OCI-LY7 (cell line): ENCODE measurements at regions not wholly inside any gene's neighbourhood (a gene's known extent, or its start where the extent isn't known, plus 50 kb on each side); places are given as distances from the start of the nearest gene placed in this dataset.

Source experiments
- BruUV-seq: library from RNA; stranded (reverse); fragments of 400-500 nt; replicated peaks from 2 replicates; lab custom pipeline; 2021; lab: Mats Ljungman, UMichigan
- CTCF ChIA-PET: fragments of 300-600 bp; sonication (Branson Sonifier 250); formaldehyde crosslinking; loops from one replicate; lab custom pipeline; 2022; ENCODE audit warnings: antibody characterized with exemption; ENCODE audit not compliant: unreplicated experiment; lab: Charles Lee
- POLR2A ChIA-PET: fragments of 300-600 bp; sonication (Branson Sonifier 250); formaldehyde crosslinking; loops from one replicate; lab custom pipeline; 2022; ENCODE audit warnings: antibody characterized with exemption; lab: Charles Lee
- DNase-seq: peaks from one replicate; pipeline ENCODE4 v3.0.0-alpha.2; 2015; ENCODE audit warnings: low spot score
- H2AFZ ChIP-seq: fragments of 200-600 bp; sonication (generic), shearing (Covaris generic); 2 replicates; pipeline ENCODE4 v1.6.1; 2014; ENCODE audit warnings: mild to moderate bottlenecking, antibody characterized with exemption, low read length, moderate library complexity
- H3K27ac ChIP-seq: fragments of 200-600 bp; sonication (generic); 2 replicates; pipeline ENCODE4 v1.5.1; 2014; ENCODE audit warnings: mixed run types, low read depth, mild to moderate bottlenecking, moderate library complexity, low read length, inconsistent platforms; ENCODE audit not compliant: poor library complexity, severe bottlenecking
- H3K36me3 ChIP-seq: fragments of 200-600 bp; sonication (generic); 2 replicates; pipeline ENCODE4 v1.6.1; 2014; ENCODE audit warnings: mild to moderate bottlenecking, antibody characterized with exemption, low read length, moderate library complexity, mixed read lengths; ENCODE audit not compliant: insufficient read depth
- H3K4me1 ChIP-seq: fragments of 200-600 bp; sonication (generic); 2 replicates; pipeline ENCODE4 v1.5.1; 2014; ENCODE audit warnings: mild to moderate bottlenecking, low read length; ENCODE audit not compliant: insufficient read depth, poor library complexity, severe bottlenecking
- H3K4me2 ChIP-seq: fragments of 200-600 bp; sonication (generic); 2 replicates; pipeline ENCODE4 v1.6.1; 2014; ENCODE audit warnings: mild to moderate bottlenecking, low read length
- H3K4me3 ChIP-seq: fragments of 200-600 bp; sonication (generic); 2 replicates; pipeline ENCODE4 v1.5.1; 2014; ENCODE audit warnings: mild to moderate bottlenecking, low read depth, low read length; ENCODE audit not compliant: poor library complexity, severe bottlenecking
- H3K79me2 ChIP-seq: fragments of 200-600 bp; sonication (generic); 2 replicates; pipeline ENCODE4 v1.6.1; 2016; ENCODE audit warnings: low read depth, mild to moderate bottlenecking, low read length, moderate library complexity, mixed read lengths; ENCODE audit not compliant: insufficient read depth
- H3K9me2 ChIP-seq: fragments of 200-600 bp; sonication (generic); 2 replicates; pipeline ENCODE4 v1.6.1; 2016; ENCODE audit warnings: mild to moderate bottlenecking, low read length, mixed read lengths; ENCODE audit not compliant: insufficient read depth
- H3K9me3 ChIP-seq: fragments of 200-600 bp; sonication (generic); 2 replicates; pipeline ENCODE4 v1.6.1; 2014; ENCODE audit warnings: mild to moderate bottlenecking, mixed run types, low read length, mixed read lengths
- H4K20me1 ChIP-seq: fragments of 200-600 bp; sonication (generic); 2 replicates; pipeline ENCODE4 v1.6.1; 2014; ENCODE audit warnings: mild to moderate bottlenecking, antibody characterized with exemption, low read length, moderate library complexity, mixed read lengths; ENCODE audit not compliant: insufficient read depth
- EZH2phosphoT487 ChIP-seq: fragments of 200-600 bp; sonication (generic); IDR thresholded peaks from 2 replicates; pipeline ENCODE4 v1.6.1; 2018; ENCODE audit warnings: low read depth, borderline replicate concordance, mild to moderate bottlenecking, mixed run types, antibody characterized with exemption, low read length, moderate library complexity, mixed read lengths
- intact Hi-C: fragments of 100-400 bp; cut with micrococcal nuclease; formaldehyde crosslinking; loops from one replicate; pipeline ENCODE4 v1.10.0; 2022; ENCODE audit not compliant: unreplicated experiment
- TF ChIP-seq, protein P1 (sequence below): fragments of 200-600 bp; sonication (generic); conservative IDR thresholded peaks from 2 replicates; pipeline ENCODE4 v1.5.1; 2014; ENCODE audit warnings: mild to moderate bottlenecking, antibody characterized with exemption, low read length, moderate library complexity, mixed read lengths

GRCh38 chr9:38274800-38275199, 117.7 kb upstream of the ALDH1B1 start:
- H3K9me3 ChIP-seq: no peaks in the 10 kb centered on the region
- no peaks in the 10 kb centered on the region for H3K36me3 ChIP-seq
- H3K4me2 ChIP-seq: no peak overlapping the region
- H3K79me2 ChIP-seq: no peaks in the 10 kb centered on the region
- ChIA-PET POLR2A (no interaction called here), CTCF (no interaction called here)
- intact Hi-C loops: no loop called here
- H3K4me3 ChIP-seq: no peak overlapping the region
- no peaks in the 10 kb centered on the region for H4K20me1 ChIP-seq
- no peaks in the 10 kb centered on the region for H3K4me1 ChIP-seq
- TF ChIP-seq, protein P1, sequence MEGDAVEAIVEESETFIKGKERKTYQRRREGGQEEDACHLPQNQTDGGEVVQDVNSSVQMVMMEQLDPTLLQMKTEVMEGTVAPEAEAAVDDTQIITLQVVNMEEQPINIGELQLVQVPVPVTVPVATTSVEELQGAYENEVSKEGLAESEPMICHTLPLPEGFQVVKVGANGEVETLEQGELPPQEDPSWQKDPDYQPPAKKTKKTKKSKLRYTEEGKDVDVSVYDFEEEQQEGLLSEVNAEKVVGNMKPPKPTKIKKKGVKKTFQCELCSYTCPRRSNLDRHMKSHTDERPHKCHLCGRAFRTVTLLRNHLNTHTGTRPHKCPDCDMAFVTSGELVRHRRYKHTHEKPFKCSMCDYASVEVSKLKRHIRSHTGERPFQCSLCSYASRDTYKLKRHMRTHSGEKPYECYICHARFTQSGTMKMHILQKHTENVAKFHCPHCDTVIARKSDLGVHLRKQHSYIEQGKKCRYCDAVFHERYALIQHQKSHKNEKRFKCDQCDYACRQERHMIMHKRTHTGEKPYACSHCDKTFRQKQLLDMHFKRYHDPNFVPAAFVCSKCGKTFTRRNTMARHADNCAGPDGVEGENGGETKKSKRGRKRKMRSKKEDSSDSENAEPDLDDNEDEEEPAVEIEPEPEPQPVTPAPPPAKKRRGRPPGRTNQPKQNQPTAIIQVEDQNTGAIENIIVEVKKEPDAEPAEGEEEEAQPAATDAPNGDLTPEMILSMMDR: no peak
- TF ChIP-seq EZH2phosphoT487: no peak
- no peaks in the 10 kb centered on the region for H3K9me2 ChIP-seq
- no peak overlapping the region for H3K27ac ChIP-seq
- H2AFZ ChIP-seq: no peak overlapping the region
- no TSS peak for BruUV-seq
- DNase-seq: no peak

- TF ChIP-seq EZH2phosphoT487: no peak
- TF ChIP-seq, protein P1: no peak
- Histone ChIP-seq H3K4me2 (no peak overlapping the region), H3K4me1 (no peaks in the 10 kb centered on the region), H3K4me3 (no peak overlapping the region), H4K20me1 (no peaks in the 10 kb centered on the region), H3K79me2 (no peaks in the 10 kb centered on the region), H2AFZ (no peak overlapping the region), H3K36me3 (no peaks in the 10 kb centered on the region), H3K27ac (no peak overlapping the region), H3K9me2 (no peaks in the 10 kb centered on the region), H3K9me3 (no peaks in the 10 kb centered on the region)
- ChIA-PET CTCF (no interaction called here), POLR2A (interaction anchor here (0.6 to 0.8 kb wide), 2 partner anchors 14 to 84 kb away, joined by 3 to 9 read pairs; no protein-coding TSS in a partner anchor)
- BruUV-seq: no TSS peak
- intact Hi-C loops: no loop called here
- DNase-seq: no peak
Measured at GRCh38 chr9:38272710-38273109, 119.8 kb upstream of the ALDH1B1 start.

GRCh38 chr9:38271666-38272241, 120.7 kb upstream of the ALDH1B1 start:
- H3K9me3 ChIP-seq: no peaks in the 10 kb centered on the region
- no peak overlapping the region for H2AFZ ChIP-seq
- POLR2A ChIA-PET: no interaction called here
- no peaks in the 10 kb centered on the region for H3K79me2 ChIP-seq
- CTCF ChIA-PET: no interaction called here
- H3K27ac ChIP-seq: no peak overlapping the region
- TF ChIP-seq, protein P1: no peak
- no peak for TF ChIP-seq EZH2phosphoT487
- H4K20me1 ChIP-seq: no peaks in the 10 kb centered on the region
- H3K4me3 ChIP-seq: no peak overlapping the region
- no peaks in the 10 kb centered on the region for H3K4me1 ChIP-seq
- BruUV-seq: no TSS peak
- H3K9me2 ChIP-seq: no peaks in the 10 kb centered on the region
- intact Hi-C loops: no loop called here
- H3K36me3 ChIP-seq: no peaks in the 10 kb centered on the region
- H3K4me2 ChIP-seq: no peak overlapping the region
- DNase-seq: no peak
